ENCODE measurements at regions not wholly inside any gene's neighbourhood (a gene's known extent, or its start where the extent isn't known, plus 50 kb on each side); places are given as distances from the start of the nearest gene placed in this dataset.

DNA sequence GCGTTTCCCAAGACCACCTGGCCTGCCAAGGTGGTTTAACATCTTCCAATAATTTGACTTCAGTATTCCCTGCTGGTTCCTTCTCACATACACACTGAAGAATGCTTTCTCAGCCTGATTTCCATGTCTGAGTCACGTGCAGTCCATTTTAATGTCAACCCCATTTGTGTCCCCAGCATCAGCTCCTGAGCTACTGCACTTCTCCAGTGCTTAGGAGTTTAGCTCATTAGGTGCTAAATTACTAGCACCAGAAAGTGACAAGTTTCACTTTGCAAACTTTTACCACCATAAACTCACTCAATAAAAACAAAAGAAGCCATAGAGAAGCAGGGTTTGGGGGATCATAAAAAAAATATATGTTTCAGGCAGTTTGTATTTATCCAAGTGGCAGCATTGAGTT lies 279.3 kb upstream of the SORCS1 start:
- Histone ChIP-seq H3K27ac (no peak overlapping the region), H3K4me2 (ENCODE audit: unreplicated experiment) (no peak overlapping the region), H3K36me3 (ENCODE audit: low read depth) (no peaks in the 10 kb centered on the region), H3K9ac (no peak overlapping the region), H3K79me2 (ENCODE audit: insufficient read depth) (no peaks in the 10 kb centered on the region), H2AFZ (no peak overlapping the region), H3F3A (ENCODE audit: insufficient read depth) (no peaks in the 10 kb centered on the region), H3K4me3 (no peak overlapping the region), H3K9me2 (ENCODE audit: insufficient read depth) (0 out of 2 replicates have a peak, but pooled peaks cover 3% of the 10 kb centered on the region), H4K20me1 (ENCODE audit: insufficient read depth) (no peaks in the 10 kb centered on the region), H3K9me3 (ENCODE audit: low read depth) (no peaks in the 10 kb centered on the region), H3K4me1 (ENCODE audit: insufficient read depth) (peaks cover 13% of the 10 kb centered on the region), H3K27me3 (replicated peaks; ENCODE audit: insufficient read depth) (no peaks in the 10 kb centered on the region)
- in situ Hi-C loops (cut with MboI), result no loop called here
- TF ChIP-seq EZH2phosphoT487 (IDR thresholded peaks at IDR 0.05; ENCODE audit: insufficient read depth, low read depth), result no peak
- TF ChIP-seq EZH2 (IDR thresholded peaks at IDR 0.05; ENCODE audit: insufficient read depth, poor library complexity, severe bottlenecking), result no peak
- 63 to 68% methylated on average over 2 of the region's 2 CpGs for WGBS, 2 experiments (ENCODE audit: low coverage in 1 of 2, low lambda C conversion rate in 2 of 2, missing lambda C conversion rate in 2 of 2)
- no peak for DNase-seq

GRCh38 chr10:107443326-107443725 lies 278.8 kb upstream of the SORCS1 start:
- in situ Hi-C loops (cut with MboI), result no loop called here
- no peak for DNase-seq
- TF ChIP-seq EZH2phosphoT487 (IDR thresholded peaks at IDR 0.05; ENCODE audit: insufficient read depth, low read depth) (no peak), EZH2 (IDR thresholded peaks at IDR 0.05; ENCODE audit: insufficient read depth, poor library complexity, severe bottlenecking) (no peak)

GRCh38 chr10:107442035-107442505 lies 277.6 kb upstream of the SORCS1 start:
- Histone ChIP-seq H3K4me1 (ENCODE audit: insufficient read depth) (peaks cover 13% of the 10 kb centered on the region), H3K27me3 (replicated peaks; ENCODE audit: insufficient read depth) (no peaks in the 10 kb centered on the region), H3F3A (ENCODE audit: insufficient read depth) (no peaks in the 10 kb centered on the region), H3K9ac (no peak overlapping the region), H3K4me3 (0 out of 2 replicates have a peak overlapping the region, but pooled peaks have one; percentile 24), H3K79me2 (ENCODE audit: insufficient read depth) (no peaks in the 10 kb centered on the region), H3K9me2 (ENCODE audit: insufficient read depth) (0 out of 2 replicates have a peak, but pooled peaks cover 3% of the 10 kb centered on the region), H3K27ac (no peak overlapping the region), H3K36me3 (ENCODE audit: low read depth) (no peaks in the 10 kb centered on the region), H2AFZ (peak overlapping the region; percentile 69), H3K4me2 (ENCODE audit: unreplicated experiment) (peak overlapping the region; percentile 62), H4K20me1 (ENCODE audit: insufficient read depth) (no peaks in the 10 kb centered on the region), H3K9me3 (ENCODE audit: low read depth) (no peaks in the 10 kb centered on the region)
- no peak for TF ChIP-seq EZH2phosphoT487 (IDR thresholded peaks at IDR 0.05; ENCODE audit: insufficient read depth, low read depth)
- TF ChIP-seq EZH2 (IDR thresholded peaks at IDR 0.05; ENCODE audit: insufficient read depth, poor library complexity, severe bottlenecking), result no peak
- in situ Hi-C loops (cut with MboI), result no loop called here
- peak; percentile 84 for DNase-seq
- 58 to 65% methylated on average over 5 of the region's 5 CpGs for WGBS, 2 experiments (ENCODE audit: low coverage in 1 of 2, low lambda C conversion rate in 2 of 2, missing lambda C conversion rate in 2 of 2)

More at GRCh38 chr10:107443326-107443725, 278.8 kb upstream of the SORCS1 start:
- Histone ChIP-seq H3K27me3 (replicated peaks; ENCODE audit: insufficient read depth) (no peaks in the 10 kb centered on the region), H3K4me2 (ENCODE audit: unreplicated experiment) (no peak overlapping the region), H3K9me2 (ENCODE audit: insufficient read depth) (0 out of 2 replicates have a peak, but pooled peaks cover 3% of the 10 kb centered on the region), H3K9me3 (ENCODE audit: low read depth) (no peaks in the 10 kb centered on the region), H2AFZ (no peak overlapping the region), H4K20me1 (ENCODE audit: insufficient read depth) (no peaks in the 10 kb centered on the region), H3K79me2 (ENCODE audit: insufficient read depth) (no peaks in the 10 kb centered on the region), H3K36me3 (ENCODE audit: low read depth) (no peaks in the 10 kb centered on the region), H3K27ac (no peak overlapping the region), H3K4me3 (no peak overlapping the region), H3F3A (ENCODE audit: insufficient read depth) (no peaks in the 10 kb centered on the region), H3K4me1 (ENCODE audit: insufficient read depth) (peaks cover 13% of the 10 kb centered on the region), H3K9ac (no peak overlapping the region)
- WGBS, 2 experiments (ENCODE audit: low coverage in 1 of 2, low lambda C conversion rate in 2 of 2, missing lambda C conversion rate in 2 of 2), result 0% methylated on average over 1 of the region's 1 CpG

DNA sequence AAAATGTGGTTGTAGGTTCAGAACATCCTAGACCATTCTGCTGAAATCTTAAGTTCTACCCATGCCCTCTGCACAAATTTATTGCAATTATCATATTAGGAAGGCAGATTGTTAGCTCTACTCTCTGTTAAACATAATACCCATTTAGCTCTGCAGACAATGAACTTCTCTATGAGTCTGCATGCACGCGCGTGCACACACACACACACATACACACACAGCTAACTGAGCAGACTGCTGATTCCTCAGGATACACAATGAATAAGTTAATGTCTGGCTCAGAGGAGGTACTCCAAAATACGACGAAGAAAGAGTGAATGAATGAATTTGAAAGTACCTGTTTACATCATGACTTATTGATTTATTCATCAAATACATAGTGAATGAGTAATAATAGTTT lies 276.2 kb upstream of the SORCS1 start:
- WGBS, 2 experiments (ENCODE audit: low coverage in 1 of 2, low lambda C conversion rate in 2 of 2, missing lambda C conversion rate in 2 of 2), result 91 to 95% methylated on average over 5 of the region's 5 CpGs
- in situ Hi-C loops (cut with MboI), result no loop called here
- no peak for DNase-seq

More for the DNA sequence above, 276.2 kb upstream of the SORCS1 start:
- Histone ChIP-seq H3F3A (ENCODE audit: insufficient read depth) (no peaks in the 10 kb centered on the region), H3K9me2 (ENCODE audit: insufficient read depth) (0 out of 2 replicates have a peak, but pooled peaks cover 3% of the 10 kb centered on the region), H4K20me1 (ENCODE audit: insufficient read depth) (no peaks in the 10 kb centered on the region), H3K4me2 (ENCODE audit: unreplicated experiment) (no peak overlapping the region), H3K27ac (no peak overlapping the region), H3K9me3 (ENCODE audit: low read depth) (no peaks in the 10 kb centered on the region), H3K36me3 (ENCODE audit: low read depth) (no peaks in the 10 kb centered on the region), H3K79me2 (ENCODE audit: insufficient read depth) (no peaks in the 10 kb centered on the region), H3K4me1 (ENCODE audit: insufficient read depth) (peaks cover 13% of the 10 kb centered on the region), H3K9ac (no peak overlapping the region), H3K27me3 (replicated peaks; ENCODE audit: insufficient read depth) (no peaks in the 10 kb centered on the region), H2AFZ (no peak overlapping the region), H3K4me3 (no peak overlapping the region)
- TF ChIP-seq EZH2 (IDR thresholded peaks at IDR 0.05; ENCODE audit: insufficient read depth, poor library complexity, severe bottlenecking) (no peak), EZH2phosphoT487 (IDR thresholded peaks at IDR 0.05; ENCODE audit: insufficient read depth, low read depth) (no peak)

Data from GM23248 (cell line).